HUES48 (cell line): ENCODE measurements at regions not wholly inside any gene's neighbourhood (a gene's known extent, or its start where the extent isn't known, plus 50 kb on each side); places are given as distances from the start of the nearest gene placed in this dataset.

ENCODE experiments used
- H3K27ac ChIP-seq: one replicate; pipeline ENCODE4 v1.7.0; 2013; ENCODE audit warnings: low read depth, low read length, inconsistent platforms
- H3K27me3 ChIP-seq: 2 replicates; pipeline ENCODE4 v1.6.1; 2013; ENCODE audit warnings: mild to moderate bottlenecking, low read length; ENCODE audit not compliant: control insufficient read depth, insufficient read depth
- H3K36me3 ChIP-seq: 2 replicates; pipeline ENCODE4 v1.6.1; 2013; ENCODE audit warnings: low read length; ENCODE audit not compliant: control insufficient read depth, insufficient read depth
- H3K4me1 ChIP-seq: 2 replicates; pipeline ENCODE4 v1.6.1; 2013; ENCODE audit warnings: mild to moderate bottlenecking, low read length; ENCODE audit not compliant: control insufficient read depth, insufficient read depth
- H3K4me3 ChIP-seq: 2 replicates; pipeline ENCODE4 v1.5.1; 2013; ENCODE audit warnings: mild to moderate bottlenecking, low read depth, low read length
- H3K9ac ChIP-seq: 2 replicates; pipeline ENCODE4 v1.6.1; 2013; ENCODE audit warnings: mild to moderate bottlenecking, low read depth, low read length, moderate library complexity
- H3K9me3 ChIP-seq: 2 replicates; pipeline ENCODE4 v1.6.1; 2013; ENCODE audit warnings: low read length; ENCODE audit not compliant: control insufficient read depth, insufficient read depth

GRCh38 chr5:3278643-3279042, 317.0 kb upstream of the IRX1 start:
- H3K4me1 ChIP-seq = peaks cover 13% of the 10 kb centered on the region
- H3K9me3 ChIP-seq = no peaks in the 10 kb centered on the region
- H3K36me3 ChIP-seq = no peaks in the 10 kb centered on the region
- H3K27ac ChIP-seq = no peak overlapping the region
- no peak overlapping the region for H3K9ac ChIP-seq
- no peaks in the 10 kb centered on the region for H3K27me3 ChIP-seq
- no peak overlapping the region for H3K4me3 ChIP-seq

GRCh38 chr5:3277590-3278196, 317.9 kb upstream of the IRX1 start:
- H3K4me1 ChIP-seq = peaks cover 13% of the 10 kb centered on the region
- H3K27me3 ChIP-seq = no peaks in the 10 kb centered on the region
- H3K9ac ChIP-seq = no peak overlapping the region
- H3K27ac ChIP-seq = no peak overlapping the region
- no peaks in the 10 kb centered on the region for H3K9me3 ChIP-seq
- no peaks in the 10 kb centered on the region for H3K36me3 ChIP-seq
- no peak overlapping the region; the same call in 1 of the 2 replicates for H3K4me3 ChIP-seq

GRCh38 chr5:3276896-3277295, 318.7 kb upstream of the IRX1 start:
- Histone ChIP-seq H3K36me3 (no peaks in the 10 kb centered on the region), H3K27me3 (no peaks in the 10 kb centered on the region), H3K4me3 (no peak overlapping the region), H3K9ac (no peak overlapping the region), H3K4me1 (peaks cover 13% of the 10 kb centered on the region), H3K27ac (no peak overlapping the region), H3K9me3 (no peaks in the 10 kb centered on the region)

- no peaks in the 10 kb centered on the region for H3K27me3 ChIP-seq
- no peak overlapping the region for H3K9ac ChIP-seq
- no peaks in the 10 kb centered on the region for H3K36me3 ChIP-seq
- H3K9me3 ChIP-seq = no peaks in the 10 kb centered on the region
- no peak overlapping the region for H3K27ac ChIP-seq
- no peaks in the 10 kb centered on the region for H3K4me1 ChIP-seq
- H3K4me3 ChIP-seq = no peak overlapping the region
Observed at GRCh38 chr5:3269395-3270169, 326.1 kb upstream of the IRX1 start.

GRCh38 chr5:3268760-3269330, 326.8 kb upstream of the IRX1 start:
- no peaks in the 10 kb centered on the region for H3K36me3 ChIP-seq
- no peaks in the 10 kb centered on the region for H3K4me1 ChIP-seq
- no peaks in the 10 kb centered on the region for H3K27me3 ChIP-seq
- no peak overlapping the region for H3K9ac ChIP-seq
- no peak overlapping the region for H3K4me3 ChIP-seq
- H3K27ac ChIP-seq = no peak overlapping the region
- no peaks in the 10 kb centered on the region for H3K9me3 ChIP-seq

- Histone ChIP-seq H3K9me3 (no peaks in the 10 kb centered on the region), H3K36me3 (no peaks in the 10 kb centered on the region), H3K27ac (no peak overlapping the region), H3K27me3 (no peaks in the 10 kb centered on the region), H3K4me3 (no peak overlapping the region), H3K9ac (no peak overlapping the region), H3K4me1 (no peaks in the 10 kb centered on the region)
Observed at GRCh38 chr5:3266861-3267260, 328.8 kb upstream of the IRX1 start.

- Histone ChIP-seq H3K9me3 (no peaks in the 10 kb centered on the region), H3K27me3 (no peaks in the 10 kb centered on the region), H3K4me1 (no peaks in the 10 kb centered on the region), H3K27ac (no peak overlapping the region), H3K36me3 (no peaks in the 10 kb centered on the region), H3K9ac (no peak overlapping the region), H3K4me3 (no peak overlapping the region)
Observed at GRCh38 chr5:3265936-3266335, 329.7 kb upstream of the IRX1 start.

GRCh38 chr5:3265131-3265885, 330.3 kb upstream of the IRX1 start:
- Histone ChIP-seq H3K27ac (no peak overlapping the region), H3K27me3 (no peaks in the 10 kb centered on the region), H3K36me3 (no peaks in the 10 kb centered on the region), H3K4me1 (no peaks in the 10 kb centered on the region), H3K9me3 (no peaks in the 10 kb centered on the region), H3K9ac (no peak overlapping the region), H3K4me3 (no peak overlapping the region)

- Histone ChIP-seq H3K9me3 (no peaks in the 10 kb centered on the region), H3K36me3 (no peaks in the 10 kb centered on the region), H3K4me3 (no peak overlapping the region), H3K27ac (no peak overlapping the region), H3K9ac (no peak overlapping the region), H3K27me3 (no peaks in the 10 kb centered on the region), H3K4me1 (no peaks in the 10 kb centered on the region)
Observed at GRCh38 chr5:3262451-3262850, 333.2 kb upstream of the IRX1 start.

- Histone ChIP-seq H3K27me3 (no peaks in the 10 kb centered on the region), H3K27ac (no peak overlapping the region), H3K4me1 (no peaks in the 10 kb centered on the region), H3K9ac (no peak overlapping the region), H3K4me3 (no peak overlapping the region), H3K9me3 (no peaks in the 10 kb centered on the region), H3K36me3 (no peaks in the 10 kb centered on the region)
Observed at GRCh38 chr5:3261081-3261480, 334.6 kb upstream of the IRX1 start.

- Histone ChIP-seq H3K27ac (no peak overlapping the region), H3K27me3 (no peaks in the 10 kb centered on the region), H3K9me3 (no peaks in the 10 kb centered on the region), H3K4me3 (no peak overlapping the region), H3K9ac (no peak overlapping the region), H3K36me3 (no peaks in the 10 kb centered on the region), H3K4me1 (no peaks in the 10 kb centered on the region)
Observed at GRCh38 chr5:3258050-3258449, 337.6 kb upstream of the IRX1 start.
